DND-41 (cell line): ENCODE measurements at regions not wholly inside any gene's neighbourhood (a gene's known extent, or its start where the extent isn't known, plus 50 kb on each side); places are given as distances from the start of the nearest gene placed in this dataset.

Experiments used
- CTCF ChIP-seq: IDR thresholded peaks from 2 replicates; pipeline ENCODE4 v1.5.1; 2012; ENCODE audit warnings: borderline replicate concordance, low read length, moderate library complexity, mild to moderate bottlenecking; ENCODE audit not compliant: poor library complexity, severe bottlenecking; ENCODE audit errors: extremely low read depth
- EZH2 ChIP-seq: IDR thresholded peaks from 3 replicates; pipeline ENCODE4 v1.6.1; 2012; ENCODE audit warnings: borderline replicate concordance, low read depth, mild to moderate bottlenecking, moderate library complexity, low read length, inconsistent platforms; ENCODE audit not compliant: severe bottlenecking

GRCh38 chr10:133006202-133006601 is 63.8 kb upstream of the CFAP46 start:
- no peak for TF ChIP-seq CTCF
- TF ChIP-seq EZH2: no peak
